Erythroblast (primary cell): ENCODE measurements at regions not wholly inside any gene's neighbourhood (a gene's known extent, or its start where the extent isn't known, plus 50 kb on each side); places are given as distances from the start of the nearest gene placed in this dataset.

Experiments
- GATA1 ChIP-seq: IDR thresholded peaks from 2 replicates; pipeline ENCODE4 v1.6.1; 2011; ENCODE audit warnings: low read depth, mild to moderate bottlenecking, control low read depth, low read length, moderate library complexity
- POLR2A ChIP-seq: IDR thresholded peaks from 2 replicates; pipeline ENCODE4 v1.6.1; 2011; ENCODE audit warnings: mild to moderate bottlenecking, low read length

- TF ChIP-seq POLR2A (no peak), GATA1 (no peak)
Measured at GRCh38 chr6:68391953-68392352, 243.1 kb upstream of the ADGRB3 start.
